HUES6 (cell line): ENCODE measurements at regions not wholly inside any gene's neighbourhood (a gene's known extent, or its start where the extent isn't known, plus 50 kb on each side); places are given as distances from the start of the nearest gene placed in this dataset.

ENCODE experiments used
- H3K27ac ChIP-seq: 2 replicates; pipeline ENCODE4 v1.7.0; 2013; ENCODE audit warnings: low read depth, mild to moderate bottlenecking, low read length, inconsistent platforms
- H3K27me3 ChIP-seq: 2 replicates; pipeline ENCODE4 v1.6.1; 2013; ENCODE audit warnings: low read length; ENCODE audit not compliant: control insufficient read depth, insufficient read depth
- H3K36me3 ChIP-seq: 2 replicates; pipeline ENCODE4 v1.6.1; 2013; ENCODE audit warnings: low read length; ENCODE audit not compliant: control insufficient read depth, insufficient read depth
- H3K4me1 ChIP-seq: 2 replicates; pipeline ENCODE4 v1.6.1; 2013; ENCODE audit warnings: low read length; ENCODE audit not compliant: control insufficient read depth, insufficient read depth
- H3K4me3 ChIP-seq: 2 replicates; pipeline ENCODE4 v1.5.1; 2013; ENCODE audit warnings: low read depth, low read length
- H3K9ac ChIP-seq: one replicate; pipeline ENCODE4 v1.6.1; 2013; ENCODE audit warnings: mild to moderate bottlenecking, low read length
- H3K9me3 ChIP-seq: 2 replicates; pipeline ENCODE4 v1.6.1; 2013; ENCODE audit warnings: low read depth, low read length; ENCODE audit not compliant: control insufficient read depth, insufficient read depth

DNA sequence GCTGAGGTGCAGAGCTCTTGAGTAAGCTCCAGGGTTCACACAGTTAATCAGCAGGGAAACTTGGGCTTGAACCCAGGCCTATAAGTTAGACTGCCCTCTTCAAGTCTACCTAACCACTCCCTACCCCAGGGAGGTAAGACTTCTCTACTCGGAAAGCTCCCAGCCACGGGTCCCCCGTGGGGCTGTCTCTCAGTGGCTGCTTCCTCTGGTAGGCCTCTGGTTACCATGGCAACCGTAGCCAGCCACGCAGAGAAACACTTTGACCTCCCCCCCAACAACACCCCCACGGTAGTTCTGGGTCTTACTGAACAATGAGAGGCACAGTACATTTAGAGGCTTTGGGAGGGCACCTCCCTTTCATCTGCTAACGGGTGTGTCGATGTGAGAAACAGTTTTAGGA is 245.2 kb downstream of the AACS start:
- H3K27me3 ChIP-seq: no peaks in the 10 kb centered on the region
- no peak overlapping the region for H3K4me3 ChIP-seq
- H3K27ac ChIP-seq: no peak overlapping the region
- no peaks in the 10 kb centered on the region for H3K9me3 ChIP-seq
- no peaks in the 10 kb centered on the region for H3K36me3 ChIP-seq
- H3K9ac ChIP-seq: no peak overlapping the region
- H3K4me1 ChIP-seq: peaks cover 14% of the 10 kb centered on the region

DNA sequence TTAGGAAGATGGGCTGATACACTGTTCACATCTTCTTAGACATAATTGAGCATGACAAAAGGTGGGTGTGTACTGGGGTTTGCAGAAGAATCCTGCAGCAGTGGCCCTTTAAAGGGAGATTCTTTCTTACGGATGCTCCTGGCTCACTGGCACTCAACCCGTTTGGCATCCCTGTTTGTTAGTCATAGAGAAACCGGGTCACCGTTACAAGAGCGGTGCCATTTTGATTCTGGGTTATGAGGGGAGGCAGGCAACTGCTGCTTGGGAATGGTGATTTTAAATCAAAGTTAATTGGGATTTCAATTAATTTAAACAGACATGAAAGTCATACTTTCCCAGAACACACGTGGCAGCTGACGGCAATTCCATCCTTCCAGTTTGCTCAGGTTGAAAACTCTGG is 245.8 kb downstream of the AACS start:
- H3K27me3 ChIP-seq: no peaks in the 10 kb centered on the region
- H3K27ac ChIP-seq: no peak overlapping the region
- no peaks in the 10 kb centered on the region for H3K36me3 ChIP-seq
- peaks cover 14% of the 10 kb centered on the region for H3K4me1 ChIP-seq
- no peak overlapping the region for H3K9ac ChIP-seq
- no peaks in the 10 kb centered on the region for H3K9me3 ChIP-seq
- H3K4me3 ChIP-seq: no peak overlapping the region

DNA sequence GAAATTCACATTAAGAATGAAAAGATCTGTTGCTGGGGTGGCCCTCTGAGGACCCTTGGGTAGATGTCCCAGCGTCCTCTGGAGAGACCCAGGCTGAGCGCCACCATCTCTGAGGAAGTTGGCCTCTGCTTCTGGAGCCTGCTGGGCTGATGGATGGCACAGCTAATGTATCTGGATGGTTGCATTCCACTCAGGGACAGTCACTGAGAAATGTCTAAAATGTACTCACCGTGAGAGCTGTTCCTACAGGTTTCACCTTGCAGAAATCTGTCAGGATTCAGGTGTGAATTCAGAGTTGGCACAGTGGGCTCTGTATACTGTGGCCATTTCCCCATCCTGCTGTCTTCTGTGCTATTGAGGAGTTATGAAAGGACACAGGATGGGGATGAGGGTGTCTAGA is 247.2 kb downstream of the AACS start:
- Histone ChIP-seq H3K9ac (no peak overlapping the region), H3K27ac (no peak overlapping the region), H3K4me3 (no peak overlapping the region), H3K36me3 (no peaks in the 10 kb centered on the region), H3K4me1 (peaks cover 14% of the 10 kb centered on the region), H3K27me3 (no peaks in the 10 kb centered on the region), H3K9me3 (no peaks in the 10 kb centered on the region)

DNA sequence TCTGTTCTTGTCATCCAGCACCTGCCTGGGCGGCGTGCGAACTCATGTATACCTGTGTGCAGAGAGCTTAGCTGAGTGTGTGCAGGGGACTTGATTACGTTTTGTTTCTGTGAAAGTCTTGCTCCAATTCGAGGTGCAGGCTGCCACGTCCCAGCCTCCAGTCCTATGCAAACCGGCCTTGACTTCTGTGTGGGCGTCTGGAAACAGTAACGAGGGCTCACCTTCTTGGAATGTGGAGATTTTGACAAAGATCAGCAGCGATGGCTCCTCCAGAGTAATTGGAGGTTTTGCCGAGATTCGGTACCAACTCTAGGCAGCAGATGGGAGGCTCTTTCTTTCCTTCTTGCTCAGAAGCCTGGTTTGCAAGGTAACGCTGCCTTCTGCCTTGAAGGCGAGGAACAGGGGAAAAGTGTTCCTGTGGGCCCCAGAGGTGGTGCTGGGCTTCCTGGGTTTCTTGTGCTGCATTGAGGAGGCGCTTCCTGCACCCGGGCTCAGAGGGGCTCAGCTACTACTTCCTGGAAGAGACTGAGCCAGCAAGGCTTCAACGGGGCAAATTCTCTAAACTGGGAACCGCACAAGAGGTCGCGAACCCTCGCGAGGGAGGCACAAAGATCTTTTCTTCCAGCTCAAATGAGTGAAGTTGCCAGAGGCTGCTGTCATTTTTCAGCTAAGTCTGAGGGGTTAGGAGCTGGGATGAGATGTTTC is 249.0 kb downstream of the AACS start:
- no peak overlapping the region for H3K9ac ChIP-seq
- H3K27me3 ChIP-seq: no peaks in the 10 kb centered on the region
- peaks cover 14% of the 10 kb centered on the region for H3K4me1 ChIP-seq
- H3K9me3 ChIP-seq: no peaks in the 10 kb centered on the region
- H3K27ac ChIP-seq: no peak overlapping the region
- no peaks in the 10 kb centered on the region for H3K36me3 ChIP-seq
- H3K4me3 ChIP-seq: peak overlapping the region; percentile 41

DNA sequence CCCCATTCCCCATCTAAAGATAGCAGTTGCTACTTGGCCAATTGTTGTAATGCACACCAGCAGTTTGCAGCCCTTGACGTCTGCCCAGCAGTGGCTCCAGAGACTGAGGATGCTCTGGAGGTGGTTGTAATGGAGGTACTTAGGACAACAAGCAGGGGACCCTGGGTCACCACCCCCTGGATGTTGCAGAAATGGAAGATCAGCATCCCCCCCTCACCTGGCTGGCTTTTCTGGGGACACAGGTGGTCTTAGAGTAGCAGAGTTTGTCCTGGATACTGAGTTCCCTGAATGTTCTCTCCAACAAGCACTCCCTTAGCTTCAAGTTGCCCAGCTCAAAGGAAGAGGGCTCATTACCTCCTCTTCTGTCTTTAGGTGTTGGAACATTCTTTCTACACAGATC is 250.5 kb downstream of the AACS start:
- Histone ChIP-seq H3K4me3 (no peak overlapping the region), H3K9me3 (no peaks in the 10 kb centered on the region), H3K27me3 (no peaks in the 10 kb centered on the region), H3K36me3 (no peaks in the 10 kb centered on the region), H3K4me1 (peaks cover 14% of the 10 kb centered on the region), H3K9ac (no peak overlapping the region), H3K27ac (no peak overlapping the region)

DNA sequence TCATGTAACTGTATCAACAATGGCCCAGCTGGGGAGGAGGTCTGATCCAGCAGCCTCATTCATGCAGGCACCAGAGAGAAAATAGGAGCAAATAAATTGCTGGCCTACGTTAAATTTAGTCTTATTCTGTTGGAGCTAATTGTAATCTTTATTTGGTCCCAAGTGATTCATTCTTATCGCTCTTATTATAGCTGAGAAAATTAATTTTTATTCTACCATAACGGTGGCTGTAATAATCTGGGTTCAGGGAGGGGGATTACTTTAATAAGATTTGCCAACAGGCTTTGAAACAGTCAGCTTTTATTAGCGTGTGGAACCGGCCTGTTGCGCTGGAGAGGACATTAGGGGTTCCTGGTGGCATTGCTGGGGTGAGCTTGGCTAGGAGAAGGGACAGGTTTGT is 254.9 kb downstream of the AACS start:
- Histone ChIP-seq H3K4me1 (peaks cover 8% of the 10 kb centered on the region), H3K36me3 (no peaks in the 10 kb centered on the region), H3K9ac (no peak overlapping the region)

DNA sequence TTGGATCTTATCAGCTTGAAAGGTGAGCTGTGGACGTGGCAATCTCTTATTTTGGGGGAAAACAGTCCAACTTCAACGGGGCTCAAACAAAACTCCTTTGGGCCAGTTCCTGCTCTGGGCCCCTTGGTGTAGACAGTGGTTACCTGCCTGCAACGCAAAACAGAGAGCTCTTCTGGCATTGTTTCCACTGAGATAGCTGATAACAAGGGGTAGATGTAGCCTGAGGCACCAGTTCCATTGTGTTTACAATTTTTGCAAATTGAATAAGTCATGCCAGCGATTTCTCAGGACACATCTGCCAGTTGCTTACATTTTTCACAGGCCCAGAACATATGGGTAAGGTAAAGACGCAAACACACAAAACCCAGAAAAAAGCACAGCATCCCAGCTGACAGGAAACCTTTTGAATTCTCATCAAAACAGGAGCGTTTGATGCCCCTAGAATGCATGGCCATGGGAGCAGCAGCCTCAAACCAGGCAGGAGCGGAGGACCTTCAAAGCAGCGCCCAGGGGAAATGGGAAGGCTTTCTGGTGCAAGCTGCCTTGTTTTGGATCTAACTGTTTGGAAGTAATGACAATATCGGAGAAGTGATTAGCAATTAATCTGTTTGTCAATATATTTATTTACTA is 259.7 kb downstream of the AACS start:
- H3K27ac ChIP-seq: no peak overlapping the region
- no peaks in the 10 kb centered on the region for H3K27me3 ChIP-seq
- H3K9me3 ChIP-seq: peaks cover 11% of the 10 kb centered on the region
- H3K4me1 ChIP-seq: peaks cover 27% of the 10 kb centered on the region
- no peak overlapping the region for H3K9ac ChIP-seq
- H3K4me3 ChIP-seq: no peak overlapping the region
- H3K36me3 ChIP-seq: no peaks in the 10 kb centered on the region

More for the DNA sequence above, 254.9 kb downstream of the AACS start:
- Histone ChIP-seq H3K4me3 (no peak overlapping the region), H3K9me3 (peaks cover 2% of the 10 kb centered on the region; the same call in 1 of the 2 replicates), H3K27ac (no peak overlapping the region), H3K27me3 (no peaks in the 10 kb centered on the region)

DNA sequence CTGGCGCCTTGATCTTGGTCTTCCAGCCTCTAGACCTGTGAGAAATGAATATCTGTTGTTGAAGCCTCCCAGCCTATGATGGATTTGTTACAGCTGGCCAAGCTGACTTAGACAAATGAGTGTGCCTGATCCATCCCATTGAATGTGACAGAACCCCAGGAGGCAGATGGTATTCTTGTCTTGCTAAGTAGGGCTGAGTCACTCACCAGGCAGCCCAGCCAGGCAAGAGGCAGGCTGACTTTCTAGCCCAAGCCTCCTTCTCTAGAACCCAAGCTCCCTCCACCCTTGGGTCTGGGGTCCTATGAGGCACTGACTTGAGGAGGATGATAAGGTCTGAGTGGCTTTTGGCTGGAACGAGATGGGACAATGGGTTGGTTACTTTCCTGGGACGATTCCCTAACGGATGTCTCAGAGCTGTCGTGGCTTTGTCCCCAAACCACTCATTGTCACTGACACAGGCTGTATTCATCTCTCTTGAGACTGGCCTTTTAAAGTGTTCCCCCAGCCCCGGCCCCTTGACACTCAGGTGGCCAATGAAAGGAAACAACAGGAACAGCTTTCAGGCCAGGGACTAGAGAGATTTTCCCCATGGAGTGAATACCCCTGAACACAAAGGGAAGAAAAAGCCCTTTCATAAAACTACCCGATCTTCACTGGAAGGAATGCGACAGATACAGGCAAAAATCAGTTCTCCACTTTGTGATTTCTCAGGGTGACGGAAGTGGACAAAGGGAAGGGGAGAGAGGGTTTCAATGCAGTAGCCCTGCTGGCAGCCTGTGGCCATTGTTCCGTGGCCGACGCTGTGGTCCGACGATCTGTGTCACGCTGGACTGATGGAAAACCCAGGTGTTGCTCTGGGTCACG is 264.2 kb downstream of the AACS start:
- Histone ChIP-seq H3K4me3 (peak overlapping the region; percentile 18; the same call in 1 of the 2 replicates), H3K4me1 (peaks cover 29% of the 10 kb centered on the region), H3K27ac (no peak overlapping the region), H3K36me3 (no peaks in the 10 kb centered on the region), H3K9ac (peak overlapping the region; percentile 40), H3K9me3 (peaks cover 9% of the 10 kb centered on the region), H3K27me3 (peaks cover 2% of the 10 kb centered on the region; the same call in 1 of the 2 replicates)

DNA sequence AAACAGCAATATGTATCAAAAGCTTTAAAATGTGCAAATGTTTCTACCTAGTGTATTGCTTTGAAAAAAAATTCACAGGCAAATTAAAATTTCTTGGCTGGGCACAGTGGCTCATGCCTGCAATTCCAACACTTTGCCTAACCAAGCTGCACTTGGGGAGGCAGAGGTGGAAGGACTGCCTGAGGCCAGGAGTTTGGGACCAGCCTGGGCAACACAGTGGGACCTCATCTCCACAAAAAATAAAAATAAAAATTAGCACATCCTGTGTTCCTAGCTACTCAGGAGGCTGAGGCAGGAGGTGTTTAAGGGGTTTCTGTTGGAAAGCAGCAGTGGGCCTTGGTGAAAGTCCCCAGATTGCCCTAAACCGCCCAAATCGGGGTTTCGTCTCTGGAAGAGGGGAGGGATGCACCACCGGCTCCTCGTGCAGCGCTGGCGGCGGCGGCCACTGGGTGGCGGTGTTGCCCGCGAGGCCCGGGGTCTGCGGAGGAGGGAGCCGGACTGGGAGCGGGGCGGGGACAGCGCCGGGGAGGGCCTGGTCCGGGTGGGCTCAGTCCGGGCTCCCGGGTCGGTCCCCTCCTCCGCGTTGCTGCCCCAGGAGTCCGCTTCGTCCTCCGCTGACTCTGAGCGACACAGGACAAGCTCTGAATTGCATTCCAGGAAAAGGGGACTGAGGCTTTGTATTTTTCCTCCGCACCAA is 265.6 kb downstream of the AACS start:
- Histone ChIP-seq H3K36me3 (no peaks in the 10 kb centered on the region), H3K27ac (0 out of 2 replicates have a peak overlapping the region, but pooled peaks have one; percentile 22), H3K4me3 (peak overlapping the region; percentile 69), H3K4me1 (peaks cover 17% of the 10 kb centered on the region), H3K9ac (peak overlapping the region; percentile 53), H3K9me3 (peaks cover 9% of the 10 kb centered on the region), H3K27me3 (peaks cover 3% of the 10 kb centered on the region; the same call in 1 of the 2 replicates)

DNA sequence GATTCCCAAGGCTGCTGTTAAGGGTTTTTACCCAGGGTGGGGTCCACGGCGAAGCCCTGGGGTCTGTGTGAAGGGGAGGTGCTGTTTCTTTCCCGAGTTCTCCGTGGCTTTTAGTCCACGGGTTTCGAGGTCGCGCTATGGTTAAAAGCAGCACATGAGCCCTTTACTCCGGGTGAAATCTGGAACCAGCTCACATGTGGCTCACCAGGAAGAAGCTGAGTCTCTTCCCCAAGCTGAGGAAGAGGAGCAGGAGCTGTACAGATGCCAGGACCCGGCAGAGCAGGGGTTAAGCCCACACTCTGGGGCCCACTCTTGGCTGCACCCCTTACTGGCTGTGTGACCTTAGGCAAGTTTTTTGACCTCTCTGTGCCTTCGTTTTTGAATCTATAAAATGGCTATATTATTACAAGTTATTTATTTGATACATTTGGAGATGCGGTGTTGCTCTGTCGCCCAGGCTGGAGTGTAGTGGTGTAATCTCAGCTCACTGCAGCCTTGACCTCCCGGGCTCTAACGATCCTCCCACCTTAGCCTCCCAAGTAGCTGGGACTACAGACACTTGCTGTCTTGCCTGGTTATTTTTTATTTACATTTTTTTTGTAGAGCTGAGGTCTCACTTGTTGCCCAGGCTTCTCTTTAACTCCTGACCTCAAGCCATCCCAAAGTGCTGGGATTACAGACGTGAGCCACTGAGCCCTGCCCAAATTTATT is 266.3 kb downstream of the AACS start:
- Histone ChIP-seq H3K9me3 (peaks cover 9% of the 10 kb centered on the region), H3K27me3 (peaks cover 3% of the 10 kb centered on the region; the same call in 1 of the 2 replicates)

More for the DNA sequence above, 266.3 kb downstream of the AACS start:
- Histone ChIP-seq H3K9ac (peak overlapping the region; percentile 53), H3K4me1 (peaks cover 16% of the 10 kb centered on the region), H3K4me3 (peak overlapping the region; percentile 69), H3K27ac (0 out of 2 replicates have a peak overlapping the region, but pooled peaks have one; percentile 22), H3K36me3 (no peaks in the 10 kb centered on the region)
